ENCODE measurements at regions not wholly inside any gene's neighbourhood (a gene's known extent, or its start where the extent isn't known, plus 50 kb on each side); places are given as distances from the start of the nearest gene placed in this dataset.

DNA sequence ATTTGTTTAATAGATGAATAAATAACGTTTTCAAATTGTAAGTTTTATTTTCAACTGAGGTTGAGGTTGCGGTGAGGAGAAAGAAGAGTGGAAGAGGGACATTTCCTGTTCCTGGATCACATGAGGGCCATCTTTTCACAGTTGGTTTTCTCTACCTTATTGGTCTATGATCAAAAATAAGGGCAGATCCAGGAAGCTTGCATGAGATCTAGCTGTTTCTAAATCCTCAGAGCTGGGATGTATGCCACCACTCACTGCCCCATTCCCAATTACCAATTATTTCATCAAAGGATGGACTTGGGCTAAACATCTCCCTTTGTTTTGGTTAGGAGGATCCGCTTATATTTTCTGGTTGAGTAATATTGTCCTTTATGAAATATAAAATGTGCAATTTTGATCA lies 104.8 kb upstream of the TLL1 start:
- TF ChIP-seq SIN3A (IDR thresholded peaks at IDR 0.05; ENCODE audit: borderline replicate concordance, insufficient read depth, low read length): no peak
- TF ChIP-seq, protein P1, sequence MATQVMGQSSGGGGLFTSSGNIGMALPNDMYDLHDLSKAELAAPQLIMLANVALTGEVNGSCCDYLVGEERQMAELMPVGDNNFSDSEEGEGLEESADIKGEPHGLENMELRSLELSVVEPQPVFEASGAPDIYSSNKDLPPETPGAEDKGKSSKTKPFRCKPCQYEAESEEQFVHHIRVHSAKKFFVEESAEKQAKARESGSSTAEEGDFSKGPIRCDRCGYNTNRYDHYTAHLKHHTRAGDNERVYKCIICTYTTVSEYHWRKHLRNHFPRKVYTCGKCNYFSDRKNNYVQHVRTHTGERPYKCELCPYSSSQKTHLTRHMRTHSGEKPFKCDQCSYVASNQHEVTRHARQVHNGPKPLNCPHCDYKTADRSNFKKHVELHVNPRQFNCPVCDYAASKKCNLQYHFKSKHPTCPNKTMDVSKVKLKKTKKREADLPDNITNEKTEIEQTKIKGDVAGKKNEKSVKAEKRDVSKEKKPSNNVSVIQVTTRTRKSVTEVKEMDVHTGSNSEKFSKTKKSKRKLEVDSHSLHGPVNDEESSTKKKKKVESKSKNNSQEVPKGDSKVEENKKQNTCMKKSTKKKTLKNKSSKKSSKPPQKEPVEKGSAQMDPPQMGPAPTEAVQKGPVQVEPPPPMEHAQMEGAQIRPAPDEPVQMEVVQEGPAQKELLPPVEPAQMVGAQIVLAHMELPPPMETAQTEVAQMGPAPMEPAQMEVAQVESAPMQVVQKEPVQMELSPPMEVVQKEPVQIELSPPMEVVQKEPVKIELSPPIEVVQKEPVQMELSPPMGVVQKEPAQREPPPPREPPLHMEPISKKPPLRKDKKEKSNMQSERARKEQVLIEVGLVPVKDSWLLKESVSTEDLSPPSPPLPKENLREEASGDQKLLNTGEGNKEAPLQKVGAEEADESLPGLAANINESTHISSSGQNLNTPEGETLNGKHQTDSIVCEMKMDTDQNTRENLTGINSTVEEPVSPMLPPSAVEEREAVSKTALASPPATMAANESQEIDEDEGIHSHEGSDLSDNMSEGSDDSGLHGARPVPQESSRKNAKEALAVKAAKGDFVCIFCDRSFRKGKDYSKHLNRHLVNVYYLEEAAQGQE (IDR thresholded peaks at IDR 0.05; ENCODE audit: insufficient read depth in 1 of 2, low read depth in 2 of 2, low read length in 2 of 2): no peak
- no peak for TF ChIP-seq FOXP2 (optimal IDR thresholded peaks at IDR 0.05; ENCODE audit: borderline replicate concordance, extremely low read depth, extremely low read length, insufficient read depth)
- no peak for TF ChIP-seq TAF1 (IDR thresholded peaks at IDR 0.05; ENCODE audit: borderline replicate concordance, insufficient read depth, low read length)
- no peak for TF ChIP-seq POLR2AphosphoS5 (IDR thresholded peaks at IDR 0.05; ENCODE audit: low read depth, low read length)

DNA sequence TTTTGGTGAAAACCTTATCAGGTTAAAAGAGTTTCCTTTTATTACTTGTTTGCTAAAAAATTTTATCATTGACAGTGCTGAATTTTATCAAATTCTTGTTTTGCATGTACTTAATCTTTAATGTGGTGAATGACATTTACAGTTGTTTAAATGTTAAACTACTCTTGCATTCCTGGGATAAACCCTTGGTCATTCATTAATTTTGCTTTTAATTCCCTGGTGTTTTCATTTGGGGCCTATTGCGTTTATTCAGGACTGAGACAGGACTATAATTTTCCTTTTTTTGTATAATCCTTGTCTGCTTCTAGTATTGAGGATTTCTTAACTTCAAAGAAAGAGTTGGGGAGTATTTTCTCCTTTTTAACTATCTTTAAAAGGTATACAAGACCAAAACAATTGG lies 98.7 kb upstream of the TLL1 start:
- TF ChIP-seq, protein P1 (IDR thresholded peaks at IDR 0.05; ENCODE audit: insufficient read depth in 1 of 2, low read depth in 2 of 2, low read length in 2 of 2): no peak
- TF ChIP-seq POLR2AphosphoS5 (IDR thresholded peaks at IDR 0.05; ENCODE audit: low read depth, low read length) (no peak), FOXP2 (optimal IDR thresholded peaks at IDR 0.05; ENCODE audit: borderline replicate concordance, extremely low read depth, extremely low read length, insufficient read depth) (no peak), SIN3A (IDR thresholded peaks at IDR 0.05; ENCODE audit: borderline replicate concordance, insufficient read depth, low read length) (no peak), TAF1 (IDR thresholded peaks at IDR 0.05; ENCODE audit: borderline replicate concordance, insufficient read depth, low read length) (no peak)

GRCh38 chr4:165779950-165780670 lies 92.9 kb upstream of the TLL1 start:
- TF ChIP-seq FOXP2 (optimal IDR thresholded peaks at IDR 0.05; ENCODE audit: borderline replicate concordance, extremely low read depth, extremely low read length, insufficient read depth) (no peak), TAF1 (IDR thresholded peaks at IDR 0.05; ENCODE audit: borderline replicate concordance, insufficient read depth, low read length) (no peak)

DNA sequence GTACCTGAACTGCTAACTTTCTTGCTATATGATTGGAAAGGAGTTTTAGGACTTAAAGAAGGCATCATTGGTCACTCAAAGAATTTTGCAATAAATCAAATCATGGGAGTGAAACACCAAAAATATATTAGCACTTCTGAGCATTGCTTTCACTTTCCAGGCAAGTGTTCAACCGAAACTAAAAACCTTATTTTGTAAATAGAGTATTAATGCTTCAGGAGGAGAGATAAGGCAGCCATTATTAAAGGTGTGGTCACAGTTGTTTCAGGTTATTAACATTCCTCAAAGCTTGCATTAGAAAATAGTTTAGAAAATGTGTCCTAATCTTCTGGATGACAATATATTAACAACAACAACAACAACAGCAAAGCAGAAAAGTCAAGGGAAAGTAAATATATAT lies 92.3 kb upstream of the TLL1 start:
- TF ChIP-seq TAF1 (IDR thresholded peaks at IDR 0.05; ENCODE audit: borderline replicate concordance, insufficient read depth, low read length): no peak
- no peak for TF ChIP-seq FOXP2 (optimal IDR thresholded peaks at IDR 0.05; ENCODE audit: borderline replicate concordance, extremely low read depth, extremely low read length, insufficient read depth)
- TF ChIP-seq SIN3A (IDR thresholded peaks at IDR 0.05; ENCODE audit: borderline replicate concordance, insufficient read depth, low read length): no peak
- TF ChIP-seq, protein P1 (IDR thresholded peaks at IDR 0.05; ENCODE audit: insufficient read depth in 1 of 2, low read depth in 2 of 2, low read length in 2 of 2): no peak
- TF ChIP-seq POLR2AphosphoS5 (IDR thresholded peaks at IDR 0.05; ENCODE audit: low read depth, low read length): no peak

- TF ChIP-seq POLR2AphosphoS5 (IDR thresholded peaks at IDR 0.05; ENCODE audit: low read depth, low read length): no peak
- TF ChIP-seq, protein P1 (IDR thresholded peaks at IDR 0.05; ENCODE audit: insufficient read depth in 1 of 2, low read depth in 2 of 2, low read length in 2 of 2): no peak
- no peak for TF ChIP-seq FOXP2 (optimal IDR thresholded peaks at IDR 0.05; ENCODE audit: borderline replicate concordance, extremely low read depth, extremely low read length, insufficient read depth)
- no peak for TF ChIP-seq TAF1 (IDR thresholded peaks at IDR 0.05; ENCODE audit: borderline replicate concordance, insufficient read depth, low read length)
- no peak for TF ChIP-seq SIN3A (IDR thresholded peaks at IDR 0.05; ENCODE audit: borderline replicate concordance, insufficient read depth, low read length)
Observed at GRCh38 chr4:165782623-165783022, 90.4 kb upstream of the TLL1 start.

All from PFSK-1 (cell line).